ENCODE measurements at regions not wholly inside any gene's neighbourhood (a gene's known extent, or its start where the extent isn't known, plus 50 kb on each side); places are given as distances from the start of the nearest gene placed in this dataset.

DNA sequence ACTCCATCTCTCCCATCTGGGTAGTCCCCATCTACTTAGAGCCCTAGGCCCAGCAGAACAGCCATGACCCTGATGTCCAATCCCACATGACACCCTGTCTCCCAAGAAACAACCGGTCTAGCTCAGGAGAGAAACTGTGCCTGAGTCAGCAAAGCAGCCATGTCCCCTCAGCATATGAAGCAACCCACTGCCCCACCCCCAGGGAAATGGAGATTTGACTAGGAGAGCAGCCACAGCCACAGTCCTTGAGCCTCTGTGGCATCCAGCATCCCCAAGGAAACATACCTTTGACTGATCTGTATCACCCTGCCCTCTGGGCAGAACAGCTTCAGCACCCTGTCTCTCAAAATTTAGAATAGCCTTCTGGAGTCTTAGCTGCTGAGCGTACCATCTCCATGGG lies 641.9 kb upstream of the FBXO33 start:
- TF ChIP-seq, protein P1, sequence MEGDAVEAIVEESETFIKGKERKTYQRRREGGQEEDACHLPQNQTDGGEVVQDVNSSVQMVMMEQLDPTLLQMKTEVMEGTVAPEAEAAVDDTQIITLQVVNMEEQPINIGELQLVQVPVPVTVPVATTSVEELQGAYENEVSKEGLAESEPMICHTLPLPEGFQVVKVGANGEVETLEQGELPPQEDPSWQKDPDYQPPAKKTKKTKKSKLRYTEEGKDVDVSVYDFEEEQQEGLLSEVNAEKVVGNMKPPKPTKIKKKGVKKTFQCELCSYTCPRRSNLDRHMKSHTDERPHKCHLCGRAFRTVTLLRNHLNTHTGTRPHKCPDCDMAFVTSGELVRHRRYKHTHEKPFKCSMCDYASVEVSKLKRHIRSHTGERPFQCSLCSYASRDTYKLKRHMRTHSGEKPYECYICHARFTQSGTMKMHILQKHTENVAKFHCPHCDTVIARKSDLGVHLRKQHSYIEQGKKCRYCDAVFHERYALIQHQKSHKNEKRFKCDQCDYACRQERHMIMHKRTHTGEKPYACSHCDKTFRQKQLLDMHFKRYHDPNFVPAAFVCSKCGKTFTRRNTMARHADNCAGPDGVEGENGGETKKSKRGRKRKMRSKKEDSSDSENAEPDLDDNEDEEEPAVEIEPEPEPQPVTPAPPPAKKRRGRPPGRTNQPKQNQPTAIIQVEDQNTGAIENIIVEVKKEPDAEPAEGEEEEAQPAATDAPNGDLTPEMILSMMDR (IDR thresholded peaks at IDR 0.05; ENCODE audit: low read depth, low read length): no peak
- Histone ChIP-seq H3K27ac (no peak overlapping the region), H3K9me3 (ENCODE audit: severe bottlenecking) (no peaks in the 10 kb centered on the region), H3K27me3 (ENCODE audit: insufficient read depth, low read depth, severe bottlenecking) (peaks cover 33% of the 10 kb centered on the region), H3K4me3 (ENCODE audit: low read depth, low read length) (no peak overlapping the region), H3K36me3 (no peaks in the 10 kb centered on the region)
- DNase-seq: no peak

DNA sequence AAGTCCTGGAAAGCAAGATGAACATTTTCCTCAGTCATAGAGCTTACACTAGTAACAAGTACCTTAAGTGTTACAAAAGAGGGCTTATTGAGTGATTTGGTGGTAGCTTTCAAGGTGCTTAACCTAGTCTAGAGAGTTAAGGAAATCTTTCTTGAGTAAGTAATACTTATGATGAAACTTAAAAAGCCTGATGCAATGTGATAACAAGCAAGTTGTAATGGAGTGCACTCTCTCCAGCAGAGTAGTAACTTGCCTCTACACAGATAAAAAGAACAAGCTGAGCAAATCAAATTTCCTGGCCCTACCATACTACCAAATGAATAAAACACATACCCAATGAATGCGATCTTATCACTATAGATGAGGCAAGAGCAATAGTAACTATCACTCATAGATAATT lies 639.9 kb upstream of the FBXO33 start:
- TF ChIP-seq, protein P1 (IDR thresholded peaks at IDR 0.05; ENCODE audit: low read depth, low read length): no peak
- no peak for DNase-seq
- H3K36me3 ChIP-seq: no peaks in the 10 kb centered on the region
- H3K4me3 ChIP-seq (ENCODE audit: low read depth, low read length): no peak overlapping the region
- H3K27me3 ChIP-seq (ENCODE audit: insufficient read depth, low read depth, severe bottlenecking): peaks cover 34% of the 10 kb centered on the region
- H3K27ac ChIP-seq: no peak overlapping the region
- H3K9me3 ChIP-seq (ENCODE audit: severe bottlenecking): no peaks in the 10 kb centered on the region

DNA sequence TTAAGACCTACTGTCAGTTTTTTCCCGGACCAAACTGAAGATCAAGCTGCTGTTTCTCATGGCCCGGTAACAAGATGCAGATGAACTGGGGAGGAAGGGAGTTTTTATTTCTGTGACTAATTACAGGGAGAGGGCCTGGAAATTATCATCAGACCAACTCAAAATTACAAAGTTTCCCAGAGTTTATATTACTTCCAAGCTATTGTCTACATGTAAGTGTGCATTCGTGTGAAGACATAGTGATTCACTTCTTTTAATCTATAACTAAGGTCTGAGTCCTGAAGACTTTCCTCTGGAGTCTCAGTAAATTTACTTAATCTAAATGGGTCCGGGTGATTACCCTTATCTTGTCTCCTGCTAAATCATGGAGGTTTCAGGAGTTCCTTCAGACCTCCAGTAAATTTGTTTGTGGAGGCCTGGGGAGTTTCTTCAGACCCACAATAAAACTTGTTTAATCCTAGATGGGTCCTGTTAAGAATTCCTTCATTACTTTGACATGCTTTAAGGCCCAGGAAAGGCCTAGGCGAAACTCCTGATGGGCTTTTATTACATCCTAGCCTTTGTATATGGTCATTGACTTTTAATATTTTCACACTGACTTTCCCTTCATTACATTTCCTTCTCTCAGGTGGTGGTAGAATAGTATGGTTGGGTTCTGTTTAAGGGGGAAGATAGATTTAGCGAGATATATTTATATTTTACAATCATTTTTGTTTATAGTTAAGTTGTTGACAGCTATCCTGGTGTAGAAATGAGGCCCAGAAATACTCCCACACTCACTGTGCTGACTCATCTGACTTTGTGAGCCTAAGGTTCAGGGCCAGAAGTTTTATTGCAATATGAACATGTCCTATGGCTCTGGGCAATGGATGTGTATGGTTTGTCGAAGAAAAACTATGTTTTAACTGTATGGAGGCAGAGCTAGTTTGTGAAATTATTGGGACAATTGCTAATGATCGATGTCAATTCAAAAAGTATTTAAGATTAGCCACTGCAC lies 627.0 kb upstream of the FBXO33 start:
- Histone ChIP-seq H3K27me3 (ENCODE audit: insufficient read depth, low read depth, severe bottlenecking) (peaks cover 25% of the 10 kb centered on the region), H3K4me3 (ENCODE audit: low read depth, low read length) (no peak overlapping the region), H3K9me3 (ENCODE audit: severe bottlenecking) (no peaks in the 10 kb centered on the region), H3K27ac (no peak overlapping the region), H3K36me3 (no peaks in the 10 kb centered on the region)
- TF ChIP-seq, protein P1 (IDR thresholded peaks at IDR 0.05; ENCODE audit: low read depth, low read length): no peak
- DNase-seq: no peak

DNA sequence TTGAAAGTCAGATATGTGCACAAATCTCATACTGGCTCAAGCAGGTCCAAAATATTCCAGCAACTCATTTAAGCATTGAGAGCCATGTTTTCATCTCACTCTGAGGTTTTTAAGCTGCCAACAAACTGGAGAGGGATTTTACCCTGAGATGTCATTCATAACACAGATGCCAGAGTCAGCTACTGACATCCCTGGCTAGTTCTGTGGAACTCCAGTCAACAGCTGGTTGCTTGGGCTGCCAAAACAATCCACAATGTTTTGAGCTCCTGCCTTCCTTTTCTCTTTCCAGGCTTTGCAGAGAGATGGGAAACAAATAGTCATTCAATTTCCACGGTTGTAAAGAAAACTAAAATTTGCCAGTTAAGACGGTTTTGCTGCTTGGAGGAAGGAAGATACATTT lies 621.2 kb upstream of the FBXO33 start:
- no peaks in the 10 kb centered on the region for H3K36me3 ChIP-seq
- H3K9me3 ChIP-seq (ENCODE audit: severe bottlenecking): no peaks in the 10 kb centered on the region
- H3K4me3 ChIP-seq (ENCODE audit: low read depth, low read length): no peak overlapping the region
- no peak overlapping the region for H3K27ac ChIP-seq
- peaks cover 13% of the 10 kb centered on the region for H3K27me3 ChIP-seq (ENCODE audit: insufficient read depth, low read depth, severe bottlenecking)
- TF ChIP-seq, protein P1 (IDR thresholded peaks at IDR 0.05; ENCODE audit: low read depth, low read length): no peak
- no peak for DNase-seq

DNA sequence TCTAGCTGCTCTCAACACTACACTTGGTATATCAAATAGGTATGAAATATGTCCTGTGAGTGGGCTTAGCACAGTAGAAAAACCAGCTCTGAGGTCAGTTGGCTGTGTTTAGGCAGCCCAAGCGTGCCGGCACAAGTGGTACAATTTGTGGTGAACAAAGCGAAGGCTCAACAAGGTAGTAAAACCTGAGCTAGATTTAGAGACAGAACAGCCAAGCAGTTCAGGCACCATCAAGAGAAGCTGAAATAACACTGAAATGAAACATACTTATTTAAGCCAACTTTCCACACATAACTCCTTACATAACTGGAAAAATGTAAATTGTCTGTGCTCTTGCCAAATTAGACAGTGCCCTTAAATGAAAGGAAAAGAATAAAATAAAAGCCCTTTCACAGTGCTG lies 596.8 kb upstream of the FBXO33 start:
- H3K4me3 ChIP-seq (ENCODE audit: low read depth, low read length): no peak overlapping the region
- DNase-seq: no peak
- TF ChIP-seq, protein P1 (IDR thresholded peaks at IDR 0.05; ENCODE audit: low read depth, low read length): no peak

More for the DNA sequence above, 596.8 kb upstream of the FBXO33 start:
- Histone ChIP-seq H3K27ac (no peak overlapping the region), H3K27me3 (ENCODE audit: insufficient read depth, low read depth, severe bottlenecking) (peaks cover 17% of the 10 kb centered on the region), H3K36me3 (no peaks in the 10 kb centered on the region), H3K9me3 (ENCODE audit: severe bottlenecking) (no peaks in the 10 kb centered on the region)

Measured in WERI-Rb-1 (cell line).